Neural cell (in vitro differentiated cells): ENCODE measurements at regions not wholly inside any gene's neighbourhood (a gene's known extent, or its start where the extent isn't known, plus 50 kb on each side); places are given as distances from the start of the nearest gene placed in this dataset.

ENCODE experiments used
- H2AFZ ChIP-seq: fragments of 200-600, 300-800 bp; sonication (generic), shearing (Covaris generic); 2 replicates; pipeline ENCODE4 v1.6.0; 2014; ENCODE audit warnings: low read depth, mild to moderate bottlenecking, antibody characterized with exemption, low read length, moderate library complexity
- H3F3A ChIP-seq: fragments of 200-600 bp; shearing (Covaris generic); 2 replicates; pipeline ENCODE4 v1.6.1; 2016; ENCODE audit warnings: mild to moderate bottlenecking, moderate library complexity, mixed read lengths, antibody characterized with exemption, low read length; ENCODE audit not compliant: insufficient read depth, poor library complexity, severe bottlenecking
- H3K27ac ChIP-seq: fragments of 200-600, 300-800 bp; sonication (generic), shearing (Covaris generic); 2 replicates; pipeline ENCODE4 v1.5.1; 2014; ENCODE audit warnings: mild to moderate bottlenecking, low read length, moderate library complexity
- H3K27me3 ChIP-seq: fragments of 300-800, 200-600 bp; sonication (generic), shearing (Covaris generic); 2 replicates; pipeline ENCODE4 v1.6.0; 2014; ENCODE audit warnings: mild to moderate bottlenecking, low read depth, low read length, moderate library complexity; ENCODE audit not compliant: insufficient read depth
- H3K36me3 ChIP-seq: fragments of 300-800, 200-600 bp; sonication (generic), shearing (Covaris generic); 2 replicates; pipeline ENCODE4 v1.5.1; 2014; ENCODE audit warnings: mild to moderate bottlenecking, antibody characterized with exemption, low read length, moderate library complexity; ENCODE audit not compliant: insufficient read depth
- H3K4me2 ChIP-seq: fragments of 300-800, 200-600 bp; sonication (generic), shearing (Covaris generic); 2 replicates; pipeline ENCODE4 v1.6.0; 2014; ENCODE audit warnings: mild to moderate bottlenecking, low read length
- H3K4me3 ChIP-seq: fragments of 300-800, 200-600 bp; sonication (generic), shearing (Covaris generic); 2 replicates; pipeline ENCODE4 v1.5.1; 2014; ENCODE audit warnings: mild to moderate bottlenecking, low read length, moderate library complexity
- H3K79me2 ChIP-seq: fragments of 200-600 bp; shearing (Covaris generic); replicated peaks from 2 replicates; pipeline ENCODE4 v1.6.0; 2014; ENCODE audit warnings: mild to moderate bottlenecking, low read length, moderate library complexity; ENCODE audit not compliant: insufficient read depth
- H3K9ac ChIP-seq: fragments of 300-800, 200-600 bp; sonication (generic), shearing (Covaris generic); 2 replicates; pipeline ENCODE4 v1.6.1; 2016; ENCODE audit warnings: mild to moderate bottlenecking, low read length, mixed read lengths
- H3K9me2 ChIP-seq: fragments of 200-600 bp; shearing (Covaris generic); 2 replicates; pipeline ENCODE4 v1.6.1; 2016; ENCODE audit warnings: mild to moderate bottlenecking, low read length, mixed read lengths; ENCODE audit not compliant: insufficient read depth
- H3K9me3 ChIP-seq: fragments of 200-600, 300-800 bp; sonication (generic), shearing (Covaris generic); 2 replicates; pipeline ENCODE4 v1.6.1; 2016; ENCODE audit warnings: mild to moderate bottlenecking, mixed run types, low read length, moderate library complexity, mixed read lengths
- H4K20me1 ChIP-seq: fragments of 200-600 bp; shearing (Covaris generic); 2 replicates; pipeline ENCODE4 v1.6.1; 2016; ENCODE audit warnings: mild to moderate bottlenecking, mixed run types; ENCODE audit not compliant: insufficient read depth
- EP300 ChIP-seq: fragments of 450-650 bp; conservative IDR thresholded peaks from 2 replicates; pipeline ENCODE4 v1.6.1; 2014; ENCODE audit warnings: antibody characterized with exemption, mild to moderate bottlenecking, moderate library complexity; ENCODE audit not compliant: poor library complexity, severe bottlenecking
- EZH2 ChIP-seq: fragments of 200-600, 300-800 bp; shearing (Covaris generic), sonication (generic); IDR thresholded peaks from 2 replicates; pipeline ENCODE4 v1.6.1; 2014; ENCODE audit warnings: antibody characterized with exemption, low read length, borderline replicate concordance, mild to moderate bottlenecking; ENCODE audit not compliant: insufficient read depth, poor library complexity, severe bottlenecking
- MXI1 ChIP-seq: fragments of 450-650 bp; conservative IDR thresholded peaks from 2 replicates; pipeline ENCODE4 v1.6.1; 2014; ENCODE audit warnings: antibody characterized with exemption, mild to moderate bottlenecking; ENCODE audit not compliant: poor library complexity, severe bottlenecking
- POLR2AphosphoS5 ChIP-seq: IDR thresholded peaks from 2 replicates; pipeline ENCODE4 v1.6.1; 2012
- RAD21 ChIP-seq: fragments of 450-650 bp; conservative IDR thresholded peaks from 2 replicates; pipeline ENCODE4 v1.6.1; 2014; ENCODE audit warnings: antibody characterized with exemption, mild to moderate bottlenecking, moderate library complexity
- SMC3 ChIP-seq: fragments of 450-650 bp; conservative IDR thresholded peaks from 2 replicates; pipeline ENCODE4 v1.6.1; 2014; ENCODE audit warnings: antibody characterized with exemption, mild to moderate bottlenecking, moderate library complexity; ENCODE audit not compliant: poor library complexity
- TAF1 ChIP-seq: IDR thresholded peaks from 2 replicates; pipeline ENCODE4 v1.6.1; 2012; ENCODE audit warnings: low read depth
- TF ChIP-seq, protein P1 (sequence below): IDR thresholded peaks from 2 replicates; pipeline ENCODE4 v1.6.1; 2012; ENCODE audit warnings: borderline replicate concordance
- TF ChIP-seq, protein P2 (sequence below): fragments of 450-650 bp; IDR thresholded peaks from 2 replicates; pipeline ENCODE4 v1.5.1; 2014; ENCODE audit warnings: antibody characterized with exemption, mild to moderate bottlenecking, moderate library complexity; ENCODE audit not compliant: poor library complexity, severe bottlenecking

DNA sequence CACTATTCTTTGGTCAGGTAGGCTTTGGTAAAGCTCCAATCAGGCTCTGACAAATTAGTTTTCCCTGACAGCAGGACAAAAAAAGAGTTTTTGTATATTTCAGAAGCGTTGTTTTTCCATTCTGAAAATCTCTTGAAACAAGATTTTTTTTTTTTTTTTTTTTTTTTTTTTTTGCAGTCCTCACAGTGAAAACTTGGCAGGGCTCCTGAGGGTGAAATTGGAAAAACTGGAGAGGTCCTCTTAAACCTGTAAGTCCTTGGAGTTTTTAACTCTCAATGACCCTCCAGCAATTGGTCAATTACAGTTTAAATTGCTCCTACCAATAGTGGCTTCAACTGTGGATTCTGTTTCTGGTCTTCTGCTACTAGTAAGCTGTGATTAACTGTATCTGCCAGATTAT, 244.5 kb upstream of the PKDCC start (continued):
- TF ChIP-seq EP300, result no peak

DNA sequence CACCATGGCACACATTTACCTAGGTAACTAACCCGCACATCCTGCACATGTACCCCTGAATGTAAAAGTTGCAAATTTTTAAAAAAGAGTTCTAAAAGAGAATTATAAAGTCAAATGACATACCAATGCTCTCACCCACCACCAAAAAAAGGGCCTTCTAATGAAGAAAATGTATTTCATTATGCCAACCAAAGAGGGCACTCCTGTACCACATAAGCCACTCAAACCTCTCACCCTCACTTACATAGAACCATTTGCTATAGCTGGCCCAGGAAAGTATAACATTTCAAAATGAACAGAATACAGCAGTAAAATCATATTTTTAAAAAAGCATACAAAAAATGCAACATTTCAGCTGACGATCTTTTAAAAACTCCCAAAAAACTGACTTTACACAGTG, 241.5 kb upstream of the PKDCC start:
- Histone ChIP-seq H3K9me2 (no peaks in the 10 kb centered on the region), H3F3A (no peaks in the 10 kb centered on the region), H3K27ac (no peak overlapping the region), H3K9ac (no peak overlapping the region), H3K27me3 (no peaks in the 10 kb centered on the region), H3K36me3 (no peaks in the 10 kb centered on the region), H3K9me3 (no peaks in the 10 kb centered on the region), H3K79me2 (no peaks in the 10 kb centered on the region), H3K4me2 (no peak overlapping the region), H4K20me1 (no peaks in the 10 kb centered on the region), H2AFZ (no peak overlapping the region), H3K4me3 (no peak overlapping the region)
- TF ChIP-seq SMC3, result no peak
- no peak for TF ChIP-seq EZH2
- TF ChIP-seq EP300, result no peak
- no peak for TF ChIP-seq MXI1
- TF ChIP-seq, protein P1, sequence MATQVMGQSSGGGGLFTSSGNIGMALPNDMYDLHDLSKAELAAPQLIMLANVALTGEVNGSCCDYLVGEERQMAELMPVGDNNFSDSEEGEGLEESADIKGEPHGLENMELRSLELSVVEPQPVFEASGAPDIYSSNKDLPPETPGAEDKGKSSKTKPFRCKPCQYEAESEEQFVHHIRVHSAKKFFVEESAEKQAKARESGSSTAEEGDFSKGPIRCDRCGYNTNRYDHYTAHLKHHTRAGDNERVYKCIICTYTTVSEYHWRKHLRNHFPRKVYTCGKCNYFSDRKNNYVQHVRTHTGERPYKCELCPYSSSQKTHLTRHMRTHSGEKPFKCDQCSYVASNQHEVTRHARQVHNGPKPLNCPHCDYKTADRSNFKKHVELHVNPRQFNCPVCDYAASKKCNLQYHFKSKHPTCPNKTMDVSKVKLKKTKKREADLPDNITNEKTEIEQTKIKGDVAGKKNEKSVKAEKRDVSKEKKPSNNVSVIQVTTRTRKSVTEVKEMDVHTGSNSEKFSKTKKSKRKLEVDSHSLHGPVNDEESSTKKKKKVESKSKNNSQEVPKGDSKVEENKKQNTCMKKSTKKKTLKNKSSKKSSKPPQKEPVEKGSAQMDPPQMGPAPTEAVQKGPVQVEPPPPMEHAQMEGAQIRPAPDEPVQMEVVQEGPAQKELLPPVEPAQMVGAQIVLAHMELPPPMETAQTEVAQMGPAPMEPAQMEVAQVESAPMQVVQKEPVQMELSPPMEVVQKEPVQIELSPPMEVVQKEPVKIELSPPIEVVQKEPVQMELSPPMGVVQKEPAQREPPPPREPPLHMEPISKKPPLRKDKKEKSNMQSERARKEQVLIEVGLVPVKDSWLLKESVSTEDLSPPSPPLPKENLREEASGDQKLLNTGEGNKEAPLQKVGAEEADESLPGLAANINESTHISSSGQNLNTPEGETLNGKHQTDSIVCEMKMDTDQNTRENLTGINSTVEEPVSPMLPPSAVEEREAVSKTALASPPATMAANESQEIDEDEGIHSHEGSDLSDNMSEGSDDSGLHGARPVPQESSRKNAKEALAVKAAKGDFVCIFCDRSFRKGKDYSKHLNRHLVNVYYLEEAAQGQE, result no peak
- TF ChIP-seq, protein P2, sequence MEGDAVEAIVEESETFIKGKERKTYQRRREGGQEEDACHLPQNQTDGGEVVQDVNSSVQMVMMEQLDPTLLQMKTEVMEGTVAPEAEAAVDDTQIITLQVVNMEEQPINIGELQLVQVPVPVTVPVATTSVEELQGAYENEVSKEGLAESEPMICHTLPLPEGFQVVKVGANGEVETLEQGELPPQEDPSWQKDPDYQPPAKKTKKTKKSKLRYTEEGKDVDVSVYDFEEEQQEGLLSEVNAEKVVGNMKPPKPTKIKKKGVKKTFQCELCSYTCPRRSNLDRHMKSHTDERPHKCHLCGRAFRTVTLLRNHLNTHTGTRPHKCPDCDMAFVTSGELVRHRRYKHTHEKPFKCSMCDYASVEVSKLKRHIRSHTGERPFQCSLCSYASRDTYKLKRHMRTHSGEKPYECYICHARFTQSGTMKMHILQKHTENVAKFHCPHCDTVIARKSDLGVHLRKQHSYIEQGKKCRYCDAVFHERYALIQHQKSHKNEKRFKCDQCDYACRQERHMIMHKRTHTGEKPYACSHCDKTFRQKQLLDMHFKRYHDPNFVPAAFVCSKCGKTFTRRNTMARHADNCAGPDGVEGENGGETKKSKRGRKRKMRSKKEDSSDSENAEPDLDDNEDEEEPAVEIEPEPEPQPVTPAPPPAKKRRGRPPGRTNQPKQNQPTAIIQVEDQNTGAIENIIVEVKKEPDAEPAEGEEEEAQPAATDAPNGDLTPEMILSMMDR, result no peak
- no peak for TF ChIP-seq RAD21
- TF ChIP-seq TAF1, result no peak

DNA sequence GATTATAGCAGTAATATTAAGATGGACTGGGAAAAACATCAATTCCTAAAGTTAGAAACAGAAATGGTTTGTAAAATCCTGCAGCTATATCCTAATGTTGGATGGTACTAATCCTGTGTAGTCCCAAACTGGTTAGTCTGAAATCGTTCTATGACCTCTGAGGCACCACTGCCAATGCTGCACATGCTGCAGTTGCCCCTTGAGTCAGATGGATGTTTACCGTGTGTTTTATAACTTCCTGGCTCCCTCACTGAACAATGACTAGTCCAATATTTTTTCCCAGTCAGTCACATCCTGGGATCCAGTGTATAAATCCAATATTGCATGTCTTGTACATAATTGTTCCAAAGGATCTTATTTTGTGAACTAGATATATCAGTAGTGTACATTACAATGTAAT, 226.7 kb upstream of the PKDCC start:
- Histone ChIP-seq H3K9ac (no peak overlapping the region), H3K4me3 (no peak overlapping the region), H3K9me3 (no peaks in the 10 kb centered on the region), H3K27me3 (no peaks in the 10 kb centered on the region), H3K4me2 (no peak overlapping the region), H3F3A (no peaks in the 10 kb centered on the region), H3K9me2 (no peaks in the 10 kb centered on the region), H4K20me1 (no peaks in the 10 kb centered on the region), H3K27ac (no peak overlapping the region), H3K36me3 (no peaks in the 10 kb centered on the region), H2AFZ (no peak overlapping the region), H3K79me2 (no peaks in the 10 kb centered on the region)
- TF ChIP-seq EP300 (no peak), EZH2 (no peak), MXI1 (no peak), RAD21 (no peak), SMC3 (no peak), TAF1 (no peak), POLR2AphosphoS5 (no peak)
- TF ChIP-seq, protein P2, result no peak
- TF ChIP-seq, protein P1, result no peak
